Mucosa of descending colon (tissue), 3 donors: ENCODE measurements at regions not wholly inside any gene's neighbourhood (a gene's known extent, or its start where the extent isn't known, plus 50 kb on each side); places are given as distances from the start of the nearest gene placed in this dataset.

Experiments used
- ATAC-seq: fragments of 200-7000 bp; cut with Tn5 transposase; one replicate; pipeline ENCODE4 v1.9.1; 2020; ENCODE audit warnings: mild to moderate bottlenecking, moderate library complexity
- DNase-seq, 3 donors: peaks; one replicate each; pipeline ENCODE4 v3.0.0-alpha.2; 2020
- H3K36me3 ChIP-seq: fragments of 200-600 bp; one replicate; pipeline ENCODE4 v1.8.0; 2021; ENCODE audit warnings: low read depth, mild to moderate bottlenecking
- H3K4me1 ChIP-seq: fragments of 200-600 bp; one replicate; pipeline ENCODE4 v1.8.0; 2021; ENCODE audit warnings: low read depth, mild to moderate bottlenecking
- H3K4me3 ChIP-seq: fragments of 200-600 bp; one replicate; pipeline ENCODE4 v1.8.0; 2021; ENCODE audit warnings: mild to moderate bottlenecking
- H3K9me3 ChIP-seq: fragments of 200-600 bp; one replicate; pipeline ENCODE4 v1.8.0; 2021; ENCODE audit warnings: mild to moderate bottlenecking
- intact Hi-C, 2 donors: fragments of 100-400 bp; cut with DNase I in 1 of 2; cut with micrococcal nuclease in 1 of 2; formaldehyde crosslinking; loops; one replicate each; pipeline versions ENCODE4 v1.11.0 to v1.11.1; 2022; cut with DNase I, micrococcal nuclease
- TF ChIP-seq, protein P1 (sequence below): fragments of 200-600 bp; IDR thresholded peaks from one replicate; pipeline ENCODE4 v1.8.0; 2022; ENCODE audit warnings: antibody characterized with exemption, mild to moderate bottlenecking
- donor health status: DM: no; HTN: no; CAD: no; lungs with moderate emphysema.
- donor health status: DM: no; HTN: no; CAD: no.
- donor health status: DM: no; HTN: yes; CAD: no.

DNA sequence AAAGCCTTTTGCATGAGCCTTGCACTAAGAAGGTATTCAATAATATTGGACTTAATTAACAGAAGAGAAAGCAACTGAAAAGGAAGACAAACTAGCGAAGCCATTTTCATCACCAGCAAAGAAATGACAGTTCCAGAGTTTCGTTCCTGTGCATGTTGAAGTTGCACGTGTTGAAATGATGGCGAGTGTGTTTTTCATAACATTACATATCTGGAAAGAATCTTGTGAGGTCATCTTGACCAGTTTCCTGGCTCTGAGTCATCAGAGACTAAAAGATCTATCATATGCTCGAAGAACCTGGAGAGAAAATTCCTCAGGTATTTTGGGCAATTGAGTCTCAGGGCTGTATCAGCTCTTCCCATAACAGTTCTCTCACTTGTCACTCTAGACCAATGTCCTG is 106.2 kb upstream of the MAML3 start:
- TF ChIP-seq, protein P1, sequence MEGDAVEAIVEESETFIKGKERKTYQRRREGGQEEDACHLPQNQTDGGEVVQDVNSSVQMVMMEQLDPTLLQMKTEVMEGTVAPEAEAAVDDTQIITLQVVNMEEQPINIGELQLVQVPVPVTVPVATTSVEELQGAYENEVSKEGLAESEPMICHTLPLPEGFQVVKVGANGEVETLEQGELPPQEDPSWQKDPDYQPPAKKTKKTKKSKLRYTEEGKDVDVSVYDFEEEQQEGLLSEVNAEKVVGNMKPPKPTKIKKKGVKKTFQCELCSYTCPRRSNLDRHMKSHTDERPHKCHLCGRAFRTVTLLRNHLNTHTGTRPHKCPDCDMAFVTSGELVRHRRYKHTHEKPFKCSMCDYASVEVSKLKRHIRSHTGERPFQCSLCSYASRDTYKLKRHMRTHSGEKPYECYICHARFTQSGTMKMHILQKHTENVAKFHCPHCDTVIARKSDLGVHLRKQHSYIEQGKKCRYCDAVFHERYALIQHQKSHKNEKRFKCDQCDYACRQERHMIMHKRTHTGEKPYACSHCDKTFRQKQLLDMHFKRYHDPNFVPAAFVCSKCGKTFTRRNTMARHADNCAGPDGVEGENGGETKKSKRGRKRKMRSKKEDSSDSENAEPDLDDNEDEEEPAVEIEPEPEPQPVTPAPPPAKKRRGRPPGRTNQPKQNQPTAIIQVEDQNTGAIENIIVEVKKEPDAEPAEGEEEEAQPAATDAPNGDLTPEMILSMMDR = no peak
- DNase-seq = no peak
- intact Hi-C loops = no loop called here
- no peaks in the 10 kb centered on the region for H3K9me3 ChIP-seq
- no peaks in the 10 kb centered on the region for H3K36me3 ChIP-seq
- no peaks in the 10 kb centered on the region for H3K4me1 ChIP-seq
- ATAC-seq = no peak
- H3K4me3 ChIP-seq = no peak overlapping the region

- Histone ChIP-seq H3K4me1 (peaks cover under 1% of the 10 kb centered on the region), H3K9me3 (no peaks in the 10 kb centered on the region), H3K4me3 (no peak overlapping the region), H3K36me3 (no peaks in the 10 kb centered on the region)
- intact Hi-C loops = no loop called here
- TF ChIP-seq, protein P1 = no peak
- no peak for ATAC-seq
- DNase-seq = no peak
Measured at GRCh38 chr4:140258476-140258875, 104.5 kb upstream of the MAML3 start.

- TF ChIP-seq, protein P1 = no peak
- peaks cover 3% of the 10 kb centered on the region for H3K4me1 ChIP-seq
- DNase-seq = no peak
- intact Hi-C loops = no loop called here
- H3K36me3 ChIP-seq = no peaks in the 10 kb centered on the region
- H3K4me3 ChIP-seq = no peak overlapping the region
- H3K9me3 ChIP-seq = no peaks in the 10 kb centered on the region
- ATAC-seq = no peak
Measured at GRCh38 chr4:140257461-140258305, 103.7 kb upstream of the MAML3 start.

- H3K4me3 ChIP-seq = no peak overlapping the region
- no peak for DNase-seq
- ATAC-seq = no peak
- intact Hi-C loops = no loop called here
- no peaks in the 10 kb centered on the region for H3K9me3 ChIP-seq
- TF ChIP-seq, protein P1 = no peak
- H3K36me3 ChIP-seq = no peaks in the 10 kb centered on the region
- peaks cover 3% of the 10 kb centered on the region for H3K4me1 ChIP-seq
Measured at GRCh38 chr4:140256941-140257340, 103.0 kb upstream of the MAML3 start.

DNA sequence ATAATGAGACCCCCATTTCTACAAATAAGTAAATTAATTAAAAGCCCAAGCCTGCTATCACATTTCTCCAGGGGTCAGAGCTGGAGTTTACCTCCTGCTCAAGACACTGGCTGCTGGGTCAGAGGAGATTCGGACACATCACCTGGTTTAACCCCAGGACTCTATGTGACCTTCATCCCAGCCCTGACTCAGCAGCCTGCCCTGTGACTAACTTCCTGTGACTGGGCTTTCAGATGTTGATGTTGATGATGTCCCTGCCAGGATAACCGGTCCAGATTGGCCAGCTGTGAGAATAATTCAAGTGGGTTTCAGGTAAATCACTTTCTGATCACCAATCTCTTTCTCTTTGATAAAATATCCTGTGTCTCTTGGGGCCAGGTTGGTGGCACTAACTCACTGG is 102.4 kb upstream of the MAML3 start:
- Histone ChIP-seq H3K36me3 (no peaks in the 10 kb centered on the region), H3K9me3 (no peaks in the 10 kb centered on the region), H3K4me1 (peaks cover 3% of the 10 kb centered on the region), H3K4me3 (no peak overlapping the region)
- intact Hi-C loops = no loop called here
- ATAC-seq (no peak), DNase-seq (no peak)
- TF ChIP-seq, protein P1 = no peak
